GM12864 (cell line): ENCODE measurements at regions not wholly inside any gene's neighbourhood (a gene's known extent, or its start where the extent isn't known, plus 50 kb on each side); places are given as distances from the start of the nearest gene placed in this dataset.
"Not testable (repeated sequence)": the region's sequence is repeated elsewhere in the genome, so short reads cannot be mapped to it uniquely, and the experiment has no call there.

ENCODE experiments used
- DNase-seq: peaks from one replicate; pipeline ENCODE4 v3.0.0-alpha.2; 2011; ENCODE audit warnings: low read depth
- H3K4me3 ChIP-seq: 2 replicates; pipeline ENCODE4 v1.5.1; 2011; ENCODE audit warnings: mild to moderate bottlenecking, low read depth, low read length, control low read depth
- TF ChIP-seq, protein P1 (sequence below): IDR thresholded peaks from 2 replicates; pipeline ENCODE4 v1.5.1; 2011; ENCODE audit warnings: low read depth, mild to moderate bottlenecking, moderate library complexity, low read length, control low read depth, inconsistent platforms; ENCODE audit errors: missing control alignments

GRCh38 chr7:12839508-12840153 lies 152.2 kb downstream of the ARL4A start:
- no peak overlapping the region for H3K4me3 ChIP-seq
- TF ChIP-seq, protein P1, sequence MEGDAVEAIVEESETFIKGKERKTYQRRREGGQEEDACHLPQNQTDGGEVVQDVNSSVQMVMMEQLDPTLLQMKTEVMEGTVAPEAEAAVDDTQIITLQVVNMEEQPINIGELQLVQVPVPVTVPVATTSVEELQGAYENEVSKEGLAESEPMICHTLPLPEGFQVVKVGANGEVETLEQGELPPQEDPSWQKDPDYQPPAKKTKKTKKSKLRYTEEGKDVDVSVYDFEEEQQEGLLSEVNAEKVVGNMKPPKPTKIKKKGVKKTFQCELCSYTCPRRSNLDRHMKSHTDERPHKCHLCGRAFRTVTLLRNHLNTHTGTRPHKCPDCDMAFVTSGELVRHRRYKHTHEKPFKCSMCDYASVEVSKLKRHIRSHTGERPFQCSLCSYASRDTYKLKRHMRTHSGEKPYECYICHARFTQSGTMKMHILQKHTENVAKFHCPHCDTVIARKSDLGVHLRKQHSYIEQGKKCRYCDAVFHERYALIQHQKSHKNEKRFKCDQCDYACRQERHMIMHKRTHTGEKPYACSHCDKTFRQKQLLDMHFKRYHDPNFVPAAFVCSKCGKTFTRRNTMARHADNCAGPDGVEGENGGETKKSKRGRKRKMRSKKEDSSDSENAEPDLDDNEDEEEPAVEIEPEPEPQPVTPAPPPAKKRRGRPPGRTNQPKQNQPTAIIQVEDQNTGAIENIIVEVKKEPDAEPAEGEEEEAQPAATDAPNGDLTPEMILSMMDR: no peak
- no peak for DNase-seq

- DNase-seq, H3K4me3 ChIP-seq: not testable (repeated sequence)
These were observed 157.3 kb downstream of the ARL4A start for GRCh38 chr7:12844732-12845131.

DNA sequence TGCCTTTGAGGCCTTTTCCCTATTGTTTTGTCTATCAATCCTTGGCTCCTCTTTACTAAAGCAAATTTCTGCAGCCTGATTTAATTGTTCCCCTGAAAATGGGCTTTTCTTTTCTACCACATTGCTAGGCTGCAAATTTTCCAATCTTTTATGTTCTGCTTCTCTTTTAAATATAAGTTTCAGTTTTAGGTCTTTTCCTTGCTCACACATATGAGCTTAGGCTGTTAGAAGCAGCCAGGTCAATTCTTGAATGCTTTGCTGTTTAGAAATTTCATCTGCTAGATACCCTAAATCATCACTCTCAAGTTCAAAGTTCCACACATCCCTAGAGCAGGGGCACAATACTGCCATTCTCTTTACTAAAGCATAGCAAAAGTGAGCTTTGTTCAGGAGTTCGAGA lies 159.6 kb downstream of the ARL4A start:
- DNase-seq: no peak
- TF ChIP-seq, protein P1: no peak
- H3K4me3 ChIP-seq: no peak overlapping the region

GRCh38 chr7:12851142-12851541 lies 163.7 kb downstream of the ARL4A start:
- no peak overlapping the region for H3K4me3 ChIP-seq
- TF ChIP-seq, protein P1: no peak
- no peak for DNase-seq

DNA sequence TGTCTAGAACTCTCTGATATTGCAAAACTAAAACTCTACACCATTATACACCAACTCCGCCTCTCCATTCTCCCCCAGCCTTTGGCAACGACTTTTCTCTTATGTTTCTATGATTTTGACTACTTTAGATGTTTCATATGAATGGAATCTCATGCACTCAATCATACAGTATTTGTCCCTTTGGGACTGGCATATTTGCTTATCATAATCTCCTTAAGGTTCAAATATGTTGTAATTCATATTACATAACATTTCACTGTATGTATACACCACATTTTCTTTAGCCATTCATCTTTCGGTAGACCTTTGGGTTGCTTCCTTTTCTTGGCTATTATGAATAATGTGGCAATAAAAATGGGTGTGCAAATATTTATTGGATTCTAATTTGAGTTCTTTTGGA lies 164.4 kb downstream of the ARL4A start:
- TF ChIP-seq, protein P1: no peak
- no peak for DNase-seq
- H3K4me3 ChIP-seq: no peak overlapping the region

DNA sequence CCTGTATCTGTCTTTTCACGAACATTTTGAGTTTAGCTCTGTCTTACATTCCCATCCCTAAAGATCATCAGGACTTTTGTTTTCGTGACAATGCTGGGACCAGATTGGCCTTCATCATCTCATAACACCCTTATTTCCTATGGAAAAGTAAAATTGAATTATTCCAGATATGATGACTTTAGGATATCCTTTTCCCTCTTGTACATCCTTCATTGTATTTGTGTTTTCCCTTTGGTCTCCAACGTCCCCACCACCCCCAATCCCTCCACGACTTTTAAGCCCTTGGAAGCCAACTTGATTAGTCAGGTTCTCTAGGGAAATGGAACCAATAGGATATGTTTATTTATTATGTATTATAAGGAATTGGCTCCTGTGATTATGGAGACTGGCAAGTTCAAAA lies 167.6 kb downstream of the ARL4A start:
- H3K4me3 ChIP-seq: no peak overlapping the region
- TF ChIP-seq, protein P1: no peak
- DNase-seq: no peak

DNA sequence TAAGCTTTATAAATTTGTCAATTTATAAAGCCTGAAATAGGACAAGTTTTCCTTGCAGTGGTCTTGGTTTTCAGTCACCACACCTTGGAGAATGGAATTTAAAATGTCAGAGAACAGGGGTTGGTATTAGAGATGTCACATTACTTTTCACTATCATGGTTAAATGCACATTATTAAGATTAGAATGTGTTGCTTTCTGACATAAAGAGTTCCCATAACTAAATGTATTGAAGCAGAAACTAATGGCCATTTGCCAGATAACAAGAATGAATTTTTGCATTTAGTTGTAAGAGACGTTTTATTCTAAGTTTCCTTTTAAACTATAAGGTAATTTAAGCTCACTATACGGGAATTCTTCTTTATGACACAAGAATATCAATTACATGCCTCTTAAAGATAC lies 172.3 kb downstream of the ARL4A start:
- no peak for DNase-seq
- H3K4me3 ChIP-seq: no peak overlapping the region
- TF ChIP-seq, protein P1: no peak
